Stomach (tissue), 4 donors: ENCODE measurements at regions not wholly inside any gene's neighbourhood (a gene's known extent, or its start where the extent isn't known, plus 50 kb on each side); places are given as distances from the start of the nearest gene placed in this dataset.

Experiments used
- EP300 ChIP-seq: sonication (generic); formaldehyde crosslinking; IDR thresholded peaks from one replicate; pipeline ENCODE4 v1.6.1; 2017; ENCODE audit warnings: antibody characterized with exemption
- TF ChIP-seq, protein P1 (sequence below), 7 experiments: fragments of 450-650 bp in 4 of 7; fragments of 200-600 bp in 3 of 7; sonication (generic) in 3 of 7; IDR thresholded peaks; one replicate each; pipeline ENCODE4 v1.5.1; 2016 to 2019; ENCODE audit warnings: antibody characterized with exemption in 7 of 7, control low read depth in 2 of 7, mild to moderate bottlenecking in 1 of 7

DNA sequence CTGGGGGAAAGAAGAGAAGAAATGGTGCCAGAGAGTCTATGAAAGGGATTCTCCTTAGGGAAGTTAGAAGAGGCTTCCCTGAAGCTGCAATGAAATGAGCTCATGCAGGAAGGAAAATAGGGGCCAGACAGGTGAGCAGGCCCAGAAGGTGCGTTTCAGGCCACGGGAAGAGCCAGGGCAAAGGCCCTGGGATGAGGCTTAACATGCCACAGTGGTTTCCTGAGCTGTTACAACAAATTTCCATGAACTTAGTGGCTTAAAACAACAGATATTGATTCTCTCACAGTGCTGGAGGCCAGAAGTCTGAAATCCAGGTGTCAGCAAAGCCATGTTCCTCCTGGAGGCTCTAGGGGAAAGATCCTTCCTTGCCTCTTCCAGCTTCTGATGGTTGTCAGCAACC lies 167.9 kb downstream of the TFAP2C start:
- TF ChIP-seq, protein P1, sequence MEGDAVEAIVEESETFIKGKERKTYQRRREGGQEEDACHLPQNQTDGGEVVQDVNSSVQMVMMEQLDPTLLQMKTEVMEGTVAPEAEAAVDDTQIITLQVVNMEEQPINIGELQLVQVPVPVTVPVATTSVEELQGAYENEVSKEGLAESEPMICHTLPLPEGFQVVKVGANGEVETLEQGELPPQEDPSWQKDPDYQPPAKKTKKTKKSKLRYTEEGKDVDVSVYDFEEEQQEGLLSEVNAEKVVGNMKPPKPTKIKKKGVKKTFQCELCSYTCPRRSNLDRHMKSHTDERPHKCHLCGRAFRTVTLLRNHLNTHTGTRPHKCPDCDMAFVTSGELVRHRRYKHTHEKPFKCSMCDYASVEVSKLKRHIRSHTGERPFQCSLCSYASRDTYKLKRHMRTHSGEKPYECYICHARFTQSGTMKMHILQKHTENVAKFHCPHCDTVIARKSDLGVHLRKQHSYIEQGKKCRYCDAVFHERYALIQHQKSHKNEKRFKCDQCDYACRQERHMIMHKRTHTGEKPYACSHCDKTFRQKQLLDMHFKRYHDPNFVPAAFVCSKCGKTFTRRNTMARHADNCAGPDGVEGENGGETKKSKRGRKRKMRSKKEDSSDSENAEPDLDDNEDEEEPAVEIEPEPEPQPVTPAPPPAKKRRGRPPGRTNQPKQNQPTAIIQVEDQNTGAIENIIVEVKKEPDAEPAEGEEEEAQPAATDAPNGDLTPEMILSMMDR (IDR thresholded peaks at IDR 0.05) = no peak
- no peak for TF ChIP-seq EP300
